HG03097 (cell line): ENCODE measurements at regions not wholly inside any gene's neighbourhood (a gene's known extent, or its start where the extent isn't known, plus 50 kb on each side); places are given as distances from the start of the nearest gene placed in this dataset.

Experiments
- ATAC-seq: cut with Tn5 transposase; IDR thresholded peaks from one replicate; pipeline ENCODE4 v1.9.1; 2021; ENCODE audit not compliant: unreplicated experiment, low FRiP score

- no peak for ATAC-seq
Measured at GRCh38 chr2:180505203-180505602, 475.2 kb upstream of the UBE2E3 start.

GRCh38 chr2:180497621-180498152, 482.7 kb upstream of the UBE2E3 start:
- ATAC-seq, result no peak

GRCh38 chr2:180495606-180496005, 484.8 kb upstream of the UBE2E3 start:
- ATAC-seq, result no peak

- ATAC-seq, result no peak
Measured at GRCh38 chr2:180494286-180494685, 486.1 kb upstream of the UBE2E3 start.

- ATAC-seq, result no peak
Measured at GRCh38 chr2:180482696-180483095, 475.6 kb upstream of the CWC22 start.

- ATAC-seq, result no peak
Measured at GRCh38 chr2:180481998-180482397, 474.9 kb upstream of the CWC22 start.

- no peak for ATAC-seq
Measured at GRCh38 chr2:180478883-180479282, 471.8 kb upstream of the CWC22 start.

GRCh38 chr2:180474716-180475115, 467.6 kb upstream of the CWC22 start:
- ATAC-seq, result no peak

GRCh38 chr2:180473456-180473855, 466.4 kb upstream of the CWC22 start:
- ATAC-seq, result no peak

GRCh38 chr2:180472133-180472532, 465.0 kb upstream of the CWC22 start:
- no peak for ATAC-seq

- no peak for ATAC-seq
Measured at GRCh38 chr2:180463608-180464007, 456.5 kb upstream of the CWC22 start.

GRCh38 chr2:180461761-180462160, 454.7 kb upstream of the CWC22 start:
- no peak for ATAC-seq

GRCh38 chr2:180456801-180457200, 449.7 kb upstream of the CWC22 start:
- ATAC-seq, result no peak

GRCh38 chr2:180450841-180451240, 443.7 kb upstream of the CWC22 start:
- ATAC-seq, result no peak

- ATAC-seq, result no peak
Measured at GRCh38 chr2:180449171-180449915, 442.2 kb upstream of the CWC22 start.

GRCh38 chr2:180446492-180446891, 439.4 kb upstream of the CWC22 start:
- ATAC-seq, result no peak

GRCh38 chr2:180443888-180444287, 436.8 kb upstream of the CWC22 start:
- no peak for ATAC-seq

- no peak for ATAC-seq
Measured at GRCh38 chr2:180442860-180443644, 436.0 kb upstream of the CWC22 start.

- no peak for ATAC-seq
Measured at GRCh38 chr2:180419212-180419611, 412.1 kb upstream of the CWC22 start.

GRCh38 chr2:180416627-180417026, 409.5 kb upstream of the CWC22 start:
- ATAC-seq, result no peak

GRCh38 chr2:180413336-180413735, 406.2 kb upstream of the CWC22 start:
- ATAC-seq, result no peak

GRCh38 chr2:180412219-180412618, 405.1 kb upstream of the CWC22 start:
- no peak for ATAC-seq
